Fibroblast of skin of scalp (primary cell): ENCODE measurements at regions not wholly inside any gene's neighbourhood (a gene's known extent, or its start where the extent isn't known, plus 50 kb on each side); places are given as distances from the start of the nearest gene placed in this dataset.

Source experiments
- DNase-seq: peaks from one replicate; pipeline ENCODE4 v3.0.0-alpha.2; 2013

DNA sequence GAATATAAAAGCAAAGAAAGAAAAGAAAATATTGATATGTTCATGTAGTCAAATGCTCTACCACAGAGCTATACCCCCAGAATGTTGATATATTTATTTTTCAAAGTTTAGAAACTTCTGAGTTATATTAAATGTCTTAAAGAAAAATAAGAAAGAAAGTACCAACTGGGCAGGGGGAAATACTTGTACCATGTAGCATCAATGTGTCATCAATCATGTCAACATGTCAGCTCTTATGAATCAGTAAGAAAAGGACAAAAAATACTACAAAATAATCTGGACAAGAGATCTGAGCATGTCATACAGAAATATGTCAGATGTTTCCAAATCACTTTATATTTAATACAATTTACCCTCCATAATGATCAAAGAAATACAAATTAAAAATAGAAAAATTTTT is 595.1 kb upstream of the ATP2B1 start:
- peak; percentile 36 for DNase-seq

- DNase-seq: peak; percentile 14
Measured at GRCh38 chr12:90301561-90302133, 593.0 kb upstream of the ATP2B1 start.

GRCh38 chr12:90301095-90301494 is 592.5 kb upstream of the ATP2B1 start:
- DNase-seq: no peak

DNA sequence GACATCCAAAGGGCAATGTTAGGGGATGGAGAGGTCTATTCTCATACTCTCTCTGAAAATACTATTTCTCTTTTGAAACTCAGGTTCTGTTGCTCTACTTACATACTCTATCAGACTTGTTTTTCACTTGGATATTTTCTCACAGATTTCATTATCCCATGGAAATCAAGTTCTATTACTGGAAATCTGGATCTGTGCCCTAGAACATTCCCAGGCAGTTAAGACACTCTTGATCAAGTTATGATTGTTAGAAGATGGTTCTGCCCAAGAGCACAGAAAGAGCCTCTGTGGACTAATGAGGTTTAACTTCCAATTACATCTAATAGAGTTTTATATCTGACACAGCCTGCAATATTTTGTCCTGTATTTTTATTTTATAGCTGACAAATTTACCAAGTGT is 591.0 kb upstream of the ATP2B1 start:
- DNase-seq: no peak

- DNase-seq: no peak
Measured at GRCh38 chr12:90299121-90299520, 590.5 kb upstream of the ATP2B1 start.

GRCh38 chr12:90298289-90298948 is 589.8 kb upstream of the ATP2B1 start:
- DNase-seq: peak; percentile 26

DNA sequence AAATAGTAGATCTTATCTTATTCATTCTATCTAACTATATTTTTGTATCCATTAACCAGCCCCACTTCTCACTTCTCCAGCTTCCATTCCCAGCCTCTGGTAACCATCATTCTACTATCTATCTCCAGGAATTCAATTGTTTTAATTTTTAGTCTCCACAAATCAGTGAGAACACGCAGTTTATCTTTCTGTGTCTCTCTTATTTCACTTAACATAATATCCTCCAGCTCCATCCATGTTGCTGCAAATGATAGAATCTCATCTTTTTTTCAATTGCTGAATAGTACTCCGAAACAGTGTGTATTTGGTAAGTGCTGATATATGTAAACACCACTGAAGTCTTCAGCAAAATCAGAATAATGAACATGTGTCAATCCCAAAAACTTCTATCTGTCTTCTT is 587.2 kb upstream of the ATP2B1 start:
- no peak for DNase-seq

- DNase-seq: no peak
Measured at GRCh38 chr12:90292183-90292582, 583.5 kb upstream of the ATP2B1 start.

DNA sequence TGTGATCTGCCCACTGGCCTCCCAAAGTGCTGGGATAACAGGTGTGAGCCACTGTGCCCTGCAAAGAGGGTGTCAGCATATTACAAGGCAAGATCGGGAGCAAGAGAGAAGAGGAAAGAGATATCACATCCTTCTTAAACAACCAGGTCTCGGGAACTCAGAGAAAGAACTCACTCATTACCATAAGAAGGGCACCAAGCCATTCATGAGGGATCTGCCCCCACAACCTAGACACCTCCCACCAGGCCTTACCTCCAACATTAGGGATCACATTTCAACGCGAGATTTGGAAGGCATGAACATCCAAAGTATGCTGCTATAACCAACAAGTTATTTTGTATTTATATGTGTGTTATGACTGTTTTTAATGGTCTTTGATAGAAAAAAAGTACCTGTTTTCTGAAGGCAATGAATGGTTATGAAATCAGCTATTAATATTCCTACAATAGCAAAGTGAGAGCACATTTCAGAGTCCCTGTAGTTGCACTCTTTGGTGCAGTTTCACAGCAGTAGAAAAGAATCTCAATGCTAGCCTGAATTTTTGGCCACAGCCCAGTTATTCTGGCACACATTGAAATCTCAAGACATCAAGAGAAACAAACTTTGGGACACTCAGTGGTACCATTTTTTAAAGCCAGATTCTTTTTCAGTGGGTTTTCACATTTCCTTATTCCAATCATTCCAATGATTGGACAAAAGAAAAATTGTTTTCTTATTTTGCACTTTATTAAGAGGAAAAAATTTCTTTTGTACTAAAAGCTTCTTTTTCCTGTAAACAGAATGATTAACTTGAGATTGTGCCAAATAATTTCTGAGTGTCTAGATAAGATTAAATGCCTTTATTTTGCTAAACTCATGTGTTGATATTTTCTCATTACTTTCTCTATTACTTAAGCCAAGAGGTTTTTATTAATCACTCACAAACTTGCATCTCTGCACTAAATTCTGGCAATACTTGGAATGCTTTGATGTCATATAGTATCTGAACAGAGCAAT is 582.6 kb upstream of the ATP2B1 start:
- DNase-seq: no peak

GRCh38 chr12:90287585-90287984 is 578.9 kb upstream of the ATP2B1 start:
- no peak for DNase-seq

GRCh38 chr12:90281154-90281868 is 572.7 kb upstream of the ATP2B1 start:
- no peak for DNase-seq

- DNase-seq: peak; percentile 54
Measured at GRCh38 chr12:90280564-90281058, 572.0 kb upstream of the ATP2B1 start.

DNA sequence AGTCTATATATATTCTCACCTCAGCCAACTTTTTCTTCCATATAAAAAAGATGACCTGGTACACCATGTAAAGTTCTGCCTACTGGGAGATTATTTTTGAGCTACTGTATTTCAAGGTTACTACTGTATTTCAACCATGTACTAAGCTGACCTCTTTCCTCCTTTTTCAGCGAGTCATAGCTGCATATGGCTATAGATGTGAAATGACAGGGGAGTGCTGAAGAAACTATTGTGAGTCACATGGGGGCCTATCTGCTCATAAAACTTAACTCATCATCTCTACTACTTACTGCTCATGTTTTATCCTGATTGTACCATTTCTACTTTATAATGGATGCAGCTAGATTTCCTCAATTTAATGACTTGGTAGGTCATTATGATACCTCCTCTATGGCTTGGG is 571.4 kb upstream of the ATP2B1 start:
- DNase-seq: peak; percentile 57

GRCh38 chr12:90275088-90275487 is 566.5 kb upstream of the ATP2B1 start:
- no peak for DNase-seq

GRCh38 chr12:90274407-90274806 is 565.8 kb upstream of the ATP2B1 start:
- DNase-seq: no peak

DNA sequence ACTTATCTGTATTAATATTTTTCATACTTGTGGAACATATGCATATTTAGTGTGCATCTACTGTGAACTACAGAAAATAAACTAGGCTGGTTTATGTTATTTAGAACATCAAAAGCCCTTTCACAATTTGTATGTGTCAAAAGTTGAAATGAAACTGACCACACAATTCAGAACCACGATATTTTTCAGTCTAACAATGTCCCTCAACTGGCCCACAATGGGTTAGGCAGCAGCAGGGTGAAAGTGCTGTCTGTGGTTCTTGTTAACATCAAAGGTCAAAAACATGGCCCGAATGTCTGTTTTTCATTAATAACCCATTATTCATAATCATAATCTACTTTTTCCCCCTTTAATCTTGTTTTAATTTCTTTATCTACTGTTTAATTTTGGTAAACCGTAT is 559.9 kb upstream of the ATP2B1 start:
- DNase-seq: no peak

DNA sequence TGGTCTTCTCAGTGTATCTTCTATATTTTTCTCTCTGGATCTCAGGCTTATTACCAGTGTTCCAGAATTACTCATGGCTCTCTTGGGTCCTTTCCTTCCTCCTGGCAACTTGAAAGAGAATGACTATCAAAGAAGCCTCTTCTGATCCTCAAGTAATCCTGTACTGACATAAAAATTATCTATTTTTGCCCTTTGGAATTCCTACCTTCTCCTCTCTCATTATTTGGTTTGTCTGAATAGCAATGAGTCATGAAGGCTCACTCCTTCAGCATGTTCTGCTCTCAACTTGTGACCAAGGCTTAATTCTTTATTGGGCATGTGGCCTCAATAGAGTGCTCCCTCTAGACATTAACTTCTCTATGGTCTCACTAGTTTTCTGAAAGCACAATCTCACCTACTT is 553.6 kb upstream of the ATP2B1 start:
- DNase-seq: peak; percentile 32

DNA sequence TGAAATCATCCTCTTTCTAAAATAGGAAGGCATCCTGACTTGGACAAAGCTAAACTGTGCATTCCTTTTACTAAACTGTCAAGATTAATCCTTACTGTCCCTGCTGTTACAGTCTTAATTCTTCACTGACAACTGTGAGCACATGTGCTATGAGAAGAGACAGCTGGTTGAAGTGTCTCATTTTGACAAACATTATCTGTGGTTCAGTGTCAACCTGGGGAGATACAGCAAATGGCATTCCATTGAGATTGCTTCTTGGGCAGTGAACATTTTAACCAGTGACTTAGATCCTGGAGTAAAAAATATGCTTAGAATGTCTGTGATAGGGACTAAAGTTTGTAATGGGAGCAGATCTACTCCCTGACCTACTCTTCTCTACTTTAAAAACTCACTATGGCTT is 552.6 kb upstream of the ATP2B1 start:
- peak; percentile 44 for DNase-seq

GRCh38 chr12:90260136-90260535 is 551.5 kb upstream of the ATP2B1 start:
- DNase-seq: no peak

GRCh38 chr12:90257927-90258624 is 549.4 kb upstream of the ATP2B1 start:
- DNase-seq: no peak

GRCh38 chr12:90254796-90255195 is 546.2 kb upstream of the ATP2B1 start:
- no peak for DNase-seq

DNA sequence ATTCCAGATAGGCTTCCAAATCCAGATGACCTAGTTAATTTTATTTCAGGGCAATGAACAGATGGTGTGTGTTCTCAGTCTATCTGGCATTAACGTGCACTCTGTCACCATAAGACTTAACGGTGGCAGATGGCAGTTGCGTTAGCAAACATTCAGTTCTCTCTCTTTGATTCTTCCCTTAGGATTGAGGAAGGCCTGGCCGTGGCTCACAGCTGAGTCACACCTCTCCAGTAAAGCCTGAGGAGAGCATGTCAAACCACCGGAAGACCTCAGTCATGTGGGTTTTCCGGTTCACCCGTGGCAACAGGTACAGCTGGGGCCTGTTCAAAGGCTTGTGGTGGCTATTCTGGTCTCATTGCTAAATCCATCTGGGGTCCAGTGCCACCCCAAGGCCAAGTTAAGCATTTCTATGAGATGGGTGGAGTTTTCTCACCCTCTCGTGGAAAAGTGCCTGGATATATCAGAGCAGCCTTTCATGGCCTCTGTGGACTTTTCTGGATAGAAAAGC is 545.1 kb upstream of the ATP2B1 start:
- DNase-seq: peak; percentile 30
